GM12874 (cell line): ENCODE measurements at regions not wholly inside any gene's neighbourhood (a gene's known extent, or its start where the extent isn't known, plus 50 kb on each side); places are given as distances from the start of the nearest gene placed in this dataset.

Source experiments
- CTCF ChIP-seq: IDR thresholded peaks from 2 replicates; pipeline ENCODE4 v1.5.1; 2011; ENCODE audit warnings: low read depth, mild to moderate bottlenecking, control low read depth, low read length, moderate library complexity; ENCODE audit not compliant: insufficient read depth

GRCh38 chr5:4335078-4335477 lies 739.4 kb downstream of the IRX1 start:
- no peak for TF ChIP-seq CTCF

GRCh38 chr5:4337519-4337918 lies 741.9 kb downstream of the IRX1 start:
- TF ChIP-seq CTCF: no peak

DNA sequence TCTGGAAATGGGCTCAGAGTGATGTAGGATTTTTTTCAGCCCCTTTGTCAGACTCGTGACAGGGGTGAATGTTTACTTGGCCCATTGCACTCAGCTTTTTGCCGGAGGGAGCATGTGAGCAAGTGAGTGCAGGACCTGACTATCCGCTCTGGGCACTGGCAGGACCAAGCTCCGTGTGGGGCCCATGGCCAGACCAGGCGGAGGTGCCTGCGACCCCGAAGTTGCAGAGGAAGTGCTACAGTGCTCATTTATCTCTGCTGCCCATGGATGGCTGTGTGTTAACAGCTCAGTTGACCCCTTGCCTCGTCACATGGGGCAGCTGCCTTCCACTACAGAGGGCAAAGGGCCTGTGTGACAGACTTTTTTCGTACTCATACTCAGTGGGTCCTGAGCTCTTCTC lies 744.3 kb downstream of the IRX1 start:
- no peak for TF ChIP-seq CTCF

- TF ChIP-seq CTCF: no peak
Measured at GRCh38 chr5:4345850-4346249, 750.2 kb downstream of the IRX1 start.

- TF ChIP-seq CTCF: no peak
Measured at GRCh38 chr5:4348423-4348822, 752.8 kb downstream of the IRX1 start.

DNA sequence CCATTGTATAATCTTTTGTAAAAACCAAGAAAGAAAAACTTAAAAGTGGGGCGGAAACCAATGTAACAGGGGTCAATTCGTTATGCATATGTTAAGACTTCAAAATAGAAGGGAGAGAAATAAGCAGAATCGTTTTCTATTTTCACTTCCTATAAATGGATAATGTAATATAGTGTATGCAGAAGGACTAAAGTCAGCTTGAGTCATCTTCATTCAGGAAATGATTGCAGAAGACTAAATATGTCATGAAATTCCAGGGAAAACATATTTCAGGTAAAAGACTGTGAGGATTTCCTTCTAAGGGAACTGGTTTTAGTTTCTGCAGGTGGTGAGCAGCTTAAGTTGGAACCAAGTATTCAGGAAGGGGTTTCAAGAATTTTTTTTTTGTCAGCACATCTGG lies 753.3 kb downstream of the IRX1 start:
- TF ChIP-seq CTCF: no peak

DNA sequence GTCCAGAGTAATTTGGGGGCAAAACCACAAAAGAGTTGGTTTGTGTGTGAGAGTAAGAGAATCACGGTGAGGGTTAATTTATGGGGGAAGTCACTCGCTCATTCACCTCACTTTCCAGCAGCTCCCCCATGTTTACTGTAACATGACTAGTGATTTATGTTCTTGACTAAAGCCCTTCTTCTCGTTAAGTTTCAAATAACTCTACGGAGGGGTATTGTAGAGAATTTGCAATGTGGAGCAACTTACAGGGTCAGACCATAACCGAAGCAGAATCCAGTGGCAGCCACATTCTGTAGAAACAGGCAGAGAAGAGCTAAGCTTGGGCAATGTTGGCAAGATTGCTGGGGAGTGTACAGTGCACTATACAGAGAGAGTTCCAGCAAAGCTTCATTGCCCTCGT lies 760.6 kb downstream of the IRX1 start:
- no peak for TF ChIP-seq CTCF

DNA sequence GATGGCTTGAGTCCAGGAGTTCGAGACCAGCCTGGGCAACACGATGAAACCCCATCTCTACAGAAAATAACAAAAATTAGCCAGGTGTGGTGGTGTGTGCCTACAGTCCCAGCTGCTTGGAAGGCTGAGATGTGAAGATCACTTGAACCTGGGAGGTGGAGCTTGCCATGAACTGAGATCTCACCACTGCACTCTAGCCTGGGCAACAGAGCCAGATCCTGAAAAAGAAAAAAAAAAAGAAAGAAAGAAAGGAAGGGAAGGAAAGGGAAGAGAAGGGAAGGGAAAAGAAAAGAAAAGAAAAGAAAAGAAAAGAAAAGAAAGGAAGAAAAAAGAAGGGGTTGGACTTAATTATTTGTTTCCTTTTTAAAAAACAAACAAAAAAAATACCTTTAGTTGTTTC lies 764.2 kb downstream of the IRX1 start:
- TF ChIP-seq CTCF: no peak
